CD4-positive, alpha-beta T cell treated with Interleukin-17A for 4 hours (primary cell): ENCODE measurements at regions not wholly inside any gene's neighbourhood (a gene's known extent, or its start where the extent isn't known, plus 50 kb on each side); places are given as distances from the start of the nearest gene placed in this dataset.
"Not testable (repeated sequence)": the region's sequence is repeated elsewhere in the genome, so short reads cannot be mapped to it uniquely, and the experiment has no call there.

Source experiments
- DNase-seq: peaks from one replicate; pipeline ENCODE4 v3.0.0-alpha.2; 2020; ENCODE audit warnings: mixed read lengths

DNA sequence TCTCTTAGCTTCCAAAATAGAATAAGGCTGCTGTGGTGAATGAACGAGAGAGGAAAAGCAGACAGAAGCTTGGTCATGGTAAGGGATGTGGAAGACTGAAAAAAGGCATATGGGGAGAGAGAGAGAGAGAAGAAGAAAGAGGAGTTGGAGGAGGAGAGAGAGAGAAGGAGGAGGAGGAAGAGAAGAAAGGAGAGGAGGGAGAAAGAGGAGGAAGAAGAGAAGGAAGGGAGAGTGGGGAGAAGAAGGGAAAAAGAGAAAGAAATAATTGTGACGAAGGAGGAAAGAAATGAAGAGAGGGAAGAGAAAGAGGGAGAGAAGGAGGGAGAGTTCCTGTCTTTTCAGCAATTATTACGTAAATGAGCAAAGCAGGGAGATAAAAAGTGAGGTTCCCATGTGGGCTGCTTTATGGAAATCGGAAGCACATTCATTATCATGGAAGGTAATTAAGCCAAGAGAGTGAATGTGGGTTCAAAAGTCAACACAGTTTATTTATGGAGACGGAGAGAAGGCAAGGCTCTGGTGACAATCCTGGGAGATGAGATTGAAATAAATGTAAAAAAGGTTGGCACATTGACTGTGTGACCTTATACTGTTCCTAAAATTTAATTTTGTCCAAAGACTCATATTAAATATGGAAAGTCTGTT is 611.2 kb downstream of the KIF4B start:
- no peak for DNase-seq

DNA sequence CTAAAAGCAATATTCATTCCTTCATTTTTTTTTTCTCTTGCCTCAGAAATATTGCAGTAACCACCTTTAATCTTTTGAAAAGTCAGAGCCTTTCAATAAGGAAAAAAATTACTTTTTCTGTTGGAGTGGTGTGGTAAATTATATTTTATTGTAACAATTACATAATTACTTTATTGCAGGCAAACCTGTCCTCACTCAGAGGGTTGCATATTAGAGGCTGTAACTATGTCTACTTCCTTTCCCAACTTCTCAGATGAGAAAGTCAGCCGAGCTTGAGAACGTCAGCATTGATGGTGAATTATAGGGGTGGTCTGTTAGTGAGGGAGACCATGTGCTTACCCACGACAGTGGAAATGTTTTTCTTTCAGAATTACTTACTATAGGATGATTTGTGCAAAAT is 611.8 kb downstream of the KIF4B start:
- DNase-seq = no peak

DNA sequence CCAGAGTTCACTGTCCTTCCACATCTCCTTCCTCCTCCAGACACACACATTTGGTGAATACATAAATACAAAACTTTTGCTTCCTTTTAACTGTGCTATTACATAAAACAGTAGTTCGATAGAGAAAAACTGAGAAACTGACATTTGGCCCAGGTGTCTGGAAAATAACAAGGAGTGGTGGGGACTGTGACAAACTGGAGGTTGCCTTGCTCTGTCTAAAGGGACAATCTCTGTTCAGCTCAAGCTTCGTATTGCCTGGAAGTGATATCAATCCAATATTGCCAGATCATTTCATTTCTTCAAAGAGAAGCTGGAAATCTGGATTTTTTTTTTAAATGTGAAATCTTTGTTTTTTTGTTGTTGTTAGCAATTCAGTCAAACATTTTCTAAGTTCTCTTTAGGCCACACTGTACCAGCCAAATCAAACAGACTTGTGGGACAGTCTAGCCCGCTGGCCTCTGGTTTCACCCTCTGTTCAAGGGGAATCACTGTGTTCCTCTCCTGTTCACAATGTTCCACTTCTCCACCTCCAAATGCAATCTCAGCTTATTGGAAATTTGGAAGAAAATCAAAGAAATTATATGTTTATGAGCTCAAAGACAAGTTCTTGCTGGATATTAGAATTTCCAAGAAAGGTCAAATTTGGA is 612.5 kb downstream of the KIF4B start:
- DNase-seq = no peak

DNA sequence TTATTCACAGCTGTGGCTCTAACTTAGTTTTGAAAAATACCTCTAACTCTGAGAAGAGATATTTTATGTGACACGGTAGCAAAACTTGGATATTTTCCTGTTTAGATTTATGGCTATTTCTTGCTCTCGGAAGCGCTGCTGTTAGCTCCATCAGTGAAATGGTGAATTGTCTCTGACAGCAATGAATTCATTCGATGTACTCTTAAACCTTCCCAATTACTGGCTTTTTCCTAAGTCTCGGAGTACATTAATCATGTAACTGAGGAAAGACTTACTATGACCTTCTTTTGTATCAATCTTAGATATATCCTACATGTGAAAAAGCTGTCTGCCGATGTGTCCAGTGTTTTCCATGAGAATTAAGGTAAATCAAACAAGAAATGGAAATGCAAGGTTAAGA is 613.0 kb downstream of the KIF4B start:
- DNase-seq = no peak

DNA sequence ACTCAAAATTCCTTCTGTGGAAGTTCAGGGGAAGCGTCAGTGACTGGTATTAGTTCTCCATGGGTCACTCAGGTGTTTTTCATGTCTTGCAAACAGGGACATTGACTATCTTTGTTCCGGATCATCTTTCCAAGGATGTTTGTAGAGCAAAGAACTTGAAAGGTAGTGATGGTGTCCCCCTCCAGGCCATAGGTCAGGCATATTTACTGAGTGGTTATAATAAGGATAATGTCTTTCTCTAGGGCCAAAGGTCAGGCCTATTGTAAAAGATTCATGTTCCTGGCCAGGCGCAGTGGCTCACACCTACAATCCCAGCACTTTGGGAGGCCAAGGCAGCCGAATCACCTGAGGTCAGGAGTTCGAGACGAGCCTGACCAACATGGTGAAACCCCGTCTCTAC is 614.8 kb downstream of the KIF4B start:
- DNase-seq = no peak

DNA sequence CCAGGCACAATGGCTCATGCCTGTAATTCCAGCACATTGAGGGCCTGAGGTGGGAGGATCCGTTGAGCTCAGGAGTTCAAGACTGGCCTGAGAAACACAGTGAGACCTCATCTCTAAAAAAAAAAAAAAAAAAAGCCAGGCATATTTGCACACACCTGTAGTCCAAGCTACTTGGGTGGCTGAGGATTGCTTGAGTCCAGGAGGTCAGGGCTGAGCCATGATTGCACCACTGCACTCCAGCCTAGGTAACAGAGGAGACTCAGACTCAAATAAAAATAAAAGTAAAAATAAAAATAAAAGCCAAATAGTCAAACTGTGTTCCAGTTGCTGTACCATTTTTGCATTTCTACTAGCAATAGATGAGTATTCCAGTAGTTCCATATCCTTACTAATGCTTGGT is 616.0 kb downstream of the KIF4B start:
- DNase-seq = no peak

DNA sequence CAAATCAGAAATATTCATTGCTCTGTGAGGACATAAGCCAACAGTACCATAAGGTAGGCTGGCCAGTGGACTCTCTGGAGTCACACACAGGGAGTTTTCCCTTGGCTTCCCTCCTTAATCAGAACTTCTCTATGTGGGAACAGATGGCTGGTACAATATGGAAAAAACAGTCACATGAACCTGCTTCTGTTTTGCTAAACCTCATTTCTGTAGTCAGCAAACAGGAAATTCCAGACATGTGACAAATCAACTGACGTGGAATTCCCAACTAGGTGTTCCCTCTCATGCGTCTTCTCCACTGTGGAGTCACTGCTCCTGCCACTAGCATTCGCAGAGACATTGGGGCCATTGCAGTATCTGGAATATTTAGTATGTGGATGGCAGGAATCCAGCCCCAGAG is 617.6 kb downstream of the KIF4B start:
- DNase-seq = no peak

DNA sequence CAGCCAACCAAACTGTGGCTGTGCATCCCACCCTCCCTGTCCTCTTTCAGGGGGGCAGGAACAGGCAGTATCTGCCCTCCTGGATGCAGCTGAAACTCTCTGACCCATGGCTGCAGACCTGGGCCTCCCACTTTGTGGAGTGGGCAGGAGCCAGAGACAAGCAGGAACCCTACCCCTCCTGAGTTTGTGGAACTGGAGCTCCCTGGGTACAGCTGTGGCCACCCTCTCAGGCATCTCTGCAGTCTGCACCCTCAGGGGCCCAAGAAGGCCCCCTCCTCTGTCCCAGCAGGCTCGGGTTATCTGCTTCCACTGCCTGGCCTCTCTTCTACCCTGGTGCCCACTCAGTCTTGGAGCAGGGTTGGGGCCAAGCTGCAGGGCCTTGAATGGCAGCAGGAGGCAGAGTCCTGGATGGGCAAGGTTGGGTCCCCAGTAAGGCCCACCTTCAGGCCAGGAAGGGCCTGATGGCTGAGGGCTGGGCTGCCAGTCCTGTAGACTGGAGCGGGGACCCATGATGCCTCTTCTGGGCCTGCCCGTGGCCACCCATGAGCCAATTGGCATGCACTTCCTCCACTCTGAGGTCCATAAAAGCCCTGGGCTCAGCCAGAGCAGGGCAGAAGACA is 619.9 kb downstream of the KIF4B start:
- no peak for DNase-seq

DNA sequence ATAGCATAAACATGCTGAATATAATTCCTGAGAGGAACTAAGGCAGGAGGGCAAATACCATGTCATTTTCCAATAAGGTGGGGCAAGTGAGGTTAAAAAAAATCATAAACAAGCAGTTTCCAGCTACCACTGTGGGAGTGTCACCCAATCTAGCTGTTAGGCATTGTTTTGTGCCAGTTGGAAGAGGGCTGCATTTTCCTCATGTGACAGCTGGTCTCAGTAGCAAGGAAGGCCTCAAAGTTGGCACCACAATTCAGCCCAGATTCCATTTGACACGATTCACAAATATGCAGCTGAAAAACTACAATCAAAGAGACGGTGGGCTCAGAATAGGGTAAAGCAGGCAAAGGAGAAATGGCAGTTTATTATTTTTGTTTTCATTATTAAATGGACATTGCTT is 636.1 kb downstream of the KIF4B start:
- no peak for DNase-seq

DNA sequence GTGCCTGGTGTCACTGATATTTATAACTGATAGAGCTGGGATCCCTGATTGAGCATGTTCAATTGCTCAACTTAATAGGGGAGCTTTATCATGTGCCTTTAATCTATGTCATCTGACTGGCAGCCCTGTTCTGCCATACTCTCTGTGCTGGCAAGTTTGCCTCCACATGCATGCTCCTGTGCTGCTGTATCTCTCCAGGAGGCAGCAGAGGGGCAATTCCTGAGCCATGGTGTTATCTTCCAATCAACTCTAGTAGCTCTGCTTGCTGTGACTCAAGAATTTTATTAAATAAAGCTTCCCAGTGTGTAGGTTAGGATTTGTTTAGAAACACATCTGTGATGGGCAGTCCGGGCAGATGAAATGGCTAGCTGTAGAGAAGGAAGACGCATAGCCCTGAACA is 642.0 kb downstream of the KIF4B start:
- no peak for DNase-seq

DNA sequence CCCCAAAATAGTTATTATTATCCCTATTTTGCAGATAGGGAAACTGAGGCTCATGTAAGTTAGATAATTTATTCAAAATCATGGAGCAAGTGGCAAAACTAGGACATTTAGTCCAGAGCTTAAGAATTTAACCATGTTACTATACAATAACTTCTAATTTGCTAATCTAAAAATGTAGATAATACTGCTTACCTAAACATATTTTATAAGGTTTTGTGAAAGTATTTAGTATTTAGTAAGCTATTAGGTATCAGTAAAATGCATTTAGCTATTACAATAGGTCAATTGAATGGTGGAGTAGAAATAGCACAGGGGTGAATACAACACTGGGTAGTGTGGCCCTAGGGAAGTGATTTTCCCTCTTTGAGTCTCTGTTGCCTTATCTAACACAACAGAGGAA is 648.3 kb downstream of the KIF4B start:
- no peak for DNase-seq

DNA sequence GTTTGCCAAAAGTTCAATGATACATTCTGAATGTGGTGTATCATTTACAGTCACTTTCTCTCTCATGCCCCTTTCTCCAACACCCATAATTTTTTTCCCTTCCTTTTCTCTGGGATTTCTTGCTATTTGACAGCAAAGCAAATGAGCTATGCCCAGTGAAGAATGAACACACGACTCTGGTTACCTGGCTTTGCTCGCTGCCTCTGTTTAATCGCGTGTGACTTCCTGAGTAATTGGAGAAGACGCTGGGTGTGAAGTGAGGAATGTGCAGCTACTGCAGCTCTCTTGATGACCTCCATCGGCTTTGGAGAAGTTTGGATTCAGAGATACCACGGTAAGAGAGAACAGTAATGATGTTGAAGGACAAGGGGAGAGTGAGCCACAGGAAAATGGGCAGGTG is 651.8 kb downstream of the KIF4B start:
- DNase-seq = no peak

DNA sequence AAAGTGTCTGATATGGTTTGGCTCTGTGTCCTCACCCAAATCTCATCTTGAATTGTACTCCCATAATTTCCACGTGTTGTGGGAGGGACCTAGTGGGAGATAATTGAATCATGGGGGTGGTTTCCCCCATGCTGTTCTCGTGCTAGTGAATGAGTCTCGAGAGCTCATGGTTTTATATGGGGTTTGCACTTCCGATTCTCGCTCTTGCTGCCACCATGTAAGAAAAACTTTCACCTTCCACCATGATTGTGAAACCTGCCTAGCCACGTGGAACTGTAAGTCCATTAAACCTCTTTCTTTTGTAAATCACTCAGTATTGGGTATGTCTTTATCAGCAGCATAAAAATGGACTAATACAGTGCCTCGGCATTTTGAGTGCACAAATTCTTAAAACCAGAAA is 655.0 kb upstream of the SGCD start:
- DNase-seq = not testable (repeated sequence)

DNA sequence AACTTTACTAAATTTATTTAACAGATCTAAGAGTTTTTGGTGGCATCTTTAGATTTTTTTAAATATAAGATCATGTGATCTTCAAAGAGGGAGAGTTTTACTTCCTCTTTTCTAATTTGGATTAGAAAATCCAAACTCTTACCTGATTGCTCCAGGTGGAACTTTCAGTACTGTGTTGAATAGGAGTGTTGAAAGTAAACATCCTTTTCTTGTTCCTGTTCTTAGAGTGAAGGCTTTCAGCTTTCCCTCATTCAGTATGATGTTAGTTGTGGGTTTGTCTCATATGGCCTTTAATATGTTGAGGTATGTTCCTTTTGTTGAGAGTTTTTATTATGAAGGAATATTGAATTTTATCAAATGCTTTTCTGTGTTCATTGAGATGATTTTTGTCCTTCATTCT is 650.0 kb upstream of the SGCD start:
- DNase-seq = no peak

DNA sequence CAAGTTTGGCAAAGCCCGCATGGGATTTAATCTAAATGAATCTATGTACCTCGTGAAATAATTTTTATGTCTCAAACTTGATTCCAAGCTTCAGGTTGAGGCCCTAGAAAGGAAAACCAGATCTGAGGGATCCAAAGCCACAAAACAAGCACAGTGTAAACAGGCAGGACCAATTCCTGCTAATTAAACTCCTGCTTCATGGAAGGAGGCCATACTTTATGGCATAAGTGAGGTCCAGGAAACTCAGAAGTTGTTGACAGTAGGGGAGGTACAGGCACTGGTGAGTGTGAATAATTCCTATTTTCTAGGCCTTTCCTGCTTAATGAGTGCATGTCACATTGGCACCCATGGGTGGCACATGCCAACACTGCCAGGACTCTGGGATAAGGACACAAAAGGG is 648.6 kb upstream of the SGCD start:
- no peak for DNase-seq

DNA sequence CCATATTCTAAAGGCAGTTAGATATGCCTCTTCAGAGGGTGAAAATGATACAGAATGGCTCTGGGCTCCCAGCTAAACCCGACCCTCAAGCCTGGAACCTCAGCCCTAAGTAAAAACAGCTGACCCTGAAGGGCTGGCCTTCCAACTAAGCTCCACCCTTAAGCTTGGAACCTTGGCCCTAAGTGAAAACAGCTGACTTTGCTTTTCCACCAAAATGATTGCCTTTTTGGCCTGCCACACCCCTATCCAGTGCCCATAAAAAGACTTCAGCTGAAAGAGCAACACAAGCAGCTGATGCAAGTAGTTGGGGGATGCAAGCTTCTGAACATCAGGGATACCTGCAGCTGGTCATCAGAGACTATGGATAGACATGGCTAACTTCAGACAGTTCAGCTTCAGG is 647.4 kb upstream of the SGCD start:
- no peak for DNase-seq

DNA sequence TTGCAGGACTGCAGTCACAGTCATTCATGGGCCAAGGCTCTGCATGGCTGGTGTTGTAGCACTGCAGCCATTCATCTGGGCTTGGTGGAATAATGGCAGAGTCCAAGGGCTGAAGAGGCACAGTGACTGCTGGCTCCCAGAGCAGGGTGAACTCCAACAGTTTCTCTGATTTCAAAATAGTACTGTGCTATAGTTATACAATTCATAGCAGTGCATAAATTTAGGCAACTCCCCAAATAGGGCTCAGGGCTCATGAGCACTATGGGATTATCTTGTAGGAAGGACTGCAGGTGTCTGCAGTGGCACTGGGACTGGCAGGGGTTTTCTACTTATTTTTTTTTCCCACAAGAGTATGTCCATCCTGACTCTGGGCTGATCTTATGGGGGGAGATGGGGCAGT is 642.5 kb upstream of the SGCD start:
- DNase-seq = no peak

DNA sequence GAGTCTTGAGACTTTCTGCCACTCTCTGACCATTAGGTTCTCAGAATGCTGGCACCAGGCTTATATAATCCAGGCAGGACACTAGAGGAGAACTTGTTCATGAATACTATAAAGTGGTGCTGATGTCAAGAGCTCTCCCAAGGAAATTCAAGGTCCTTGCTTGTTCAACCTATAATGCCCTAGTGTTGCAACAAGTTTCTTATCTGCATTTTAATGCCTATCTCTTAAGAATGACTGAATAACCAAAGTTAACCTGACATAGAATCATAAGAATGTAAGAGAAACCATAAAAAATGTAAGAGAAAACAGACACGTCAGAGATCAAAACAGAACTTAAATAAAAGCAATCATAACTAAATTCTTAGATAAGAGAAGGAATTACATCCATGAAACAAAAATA is 640.8 kb upstream of the SGCD start:
- no peak for DNase-seq

DNA sequence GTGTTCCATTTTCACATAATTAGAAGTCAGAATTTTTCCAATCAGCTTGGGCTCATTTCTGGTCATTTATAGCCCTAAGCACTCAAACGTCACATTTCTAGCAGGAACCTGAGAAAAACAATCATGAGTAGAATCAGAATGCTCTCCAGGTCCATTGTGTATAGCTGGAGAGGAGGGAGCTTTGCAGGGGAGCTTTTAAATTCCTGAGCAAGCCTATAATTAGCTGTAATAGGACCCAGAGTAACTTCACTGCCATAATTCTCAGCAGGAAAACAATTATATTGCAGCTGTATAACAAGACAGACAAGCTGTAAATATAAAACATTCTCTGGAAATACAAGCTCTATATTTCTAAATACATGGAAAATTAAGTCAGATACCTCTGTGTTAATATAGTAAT is 637.6 kb upstream of the SGCD start:
- DNase-seq = no peak

DNA sequence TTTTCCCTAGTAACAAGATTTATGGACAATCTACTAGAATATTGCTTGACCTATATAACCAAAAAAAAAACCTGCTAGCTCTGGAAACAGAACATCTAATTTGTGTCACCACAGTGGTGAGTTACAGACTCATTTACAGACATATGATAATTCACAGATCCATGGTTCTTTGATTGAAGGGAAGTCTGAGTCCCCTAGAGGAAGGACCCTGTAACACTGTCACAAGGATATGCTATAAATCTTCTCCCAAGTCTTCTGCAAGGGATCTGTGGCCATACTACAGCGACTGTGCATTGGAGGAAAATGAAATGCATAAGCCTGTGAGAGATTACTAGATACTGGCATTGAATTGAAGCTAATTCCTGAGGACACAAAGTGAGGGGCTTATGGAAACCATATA is 630.6 kb upstream of the SGCD start:
- DNase-seq = no peak

DNA sequence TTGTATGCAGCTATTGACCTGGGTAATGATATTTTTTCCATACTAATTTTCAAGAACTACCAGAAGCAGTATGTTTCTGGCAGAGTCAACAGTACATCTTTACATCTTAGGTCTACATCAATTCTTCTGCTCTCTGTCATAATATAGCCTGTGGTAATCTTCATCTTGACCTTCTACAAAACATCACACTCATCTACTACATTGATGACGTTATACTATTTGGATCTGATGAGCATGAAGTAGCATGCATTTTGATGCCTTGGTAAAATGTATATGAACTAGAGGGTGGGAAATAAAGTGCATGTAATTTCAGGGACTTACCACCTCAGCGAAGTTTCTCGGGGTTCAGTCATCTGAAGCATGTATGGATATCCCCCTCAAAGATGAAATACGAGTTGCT is 629.7 kb upstream of the SGCD start:
- no peak for DNase-seq

DNA sequence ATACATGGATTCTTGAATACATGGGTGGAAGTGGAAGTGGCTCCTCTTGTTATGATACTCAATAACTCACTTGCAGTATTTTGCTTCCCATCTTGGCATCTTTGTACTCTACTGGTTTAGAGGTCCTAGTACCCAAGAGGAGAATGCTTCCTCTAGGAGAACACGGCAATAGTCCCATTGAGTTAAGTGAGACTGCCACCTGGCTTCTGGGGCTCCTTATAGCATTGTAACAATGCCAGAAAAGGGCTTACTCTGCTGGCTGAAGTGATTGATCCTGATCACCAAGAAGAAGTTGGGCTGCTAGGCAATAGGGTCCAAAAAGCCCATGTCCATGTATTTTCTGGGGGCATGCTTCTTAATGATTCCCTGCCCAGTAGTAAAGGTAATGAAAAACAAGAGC is 627.6 kb upstream of the SGCD start:
- DNase-seq = no peak

DNA sequence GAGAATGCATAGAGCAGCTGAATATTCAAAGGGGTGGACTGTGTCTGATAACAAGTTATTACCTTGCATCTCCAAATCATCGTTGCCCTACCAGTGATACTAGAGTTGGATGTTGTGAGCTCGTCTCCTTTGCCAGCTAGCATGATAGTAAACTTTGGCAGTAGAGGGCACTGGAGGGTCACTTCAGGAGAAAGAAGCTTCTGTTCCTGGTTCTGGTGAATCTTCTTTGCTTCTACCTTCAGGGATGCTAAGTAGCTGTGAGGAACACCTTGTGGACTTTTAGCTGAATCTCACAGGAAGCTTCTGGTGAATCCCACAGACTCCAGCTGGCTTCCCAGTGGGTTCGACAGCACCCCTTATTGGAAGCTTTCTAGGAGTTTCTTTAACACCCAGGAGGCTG is 626.6 kb upstream of the SGCD start:
- DNase-seq = no peak

DNA sequence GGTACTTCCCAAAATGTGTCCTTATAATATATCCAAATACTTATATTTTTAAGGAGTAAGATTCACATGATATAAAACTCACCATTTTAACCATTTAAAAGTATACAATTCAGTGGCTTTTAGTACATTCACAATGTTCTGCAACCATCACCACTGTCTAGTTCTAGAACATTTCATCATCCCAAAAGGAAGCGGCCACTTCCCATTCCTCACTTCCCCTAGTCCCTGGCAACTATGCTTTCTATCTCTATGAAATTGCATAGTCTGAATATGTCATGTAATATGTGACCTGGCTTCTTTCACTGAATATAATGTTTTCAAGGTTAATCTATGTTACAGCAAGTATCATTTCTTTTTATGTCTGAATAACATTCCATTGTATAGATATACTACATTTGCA is 615.1 kb upstream of the SGCD start:
- no peak for DNase-seq

DNA sequence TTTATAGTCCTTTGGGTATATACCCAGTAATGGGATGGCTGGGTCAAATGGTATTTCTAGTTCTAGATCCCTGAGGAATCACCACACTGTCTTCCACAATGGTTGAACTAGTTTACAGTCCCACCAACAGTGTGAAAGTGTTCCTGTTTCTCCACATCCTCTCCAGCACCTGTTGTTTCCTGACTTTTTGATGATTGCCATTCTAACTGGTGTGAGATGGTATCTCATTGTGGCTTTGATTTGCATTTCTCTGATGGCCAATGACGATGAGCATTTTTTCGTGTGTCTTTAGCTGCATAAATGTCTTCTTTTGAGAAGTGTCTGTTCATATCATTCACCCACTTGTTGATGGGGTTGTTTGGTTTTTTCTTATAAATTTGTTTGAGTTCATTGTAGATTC is 612.5 kb upstream of the SGCD start:
- not testable (repeated sequence) for DNase-seq
